Kidney capillary endothelial cell (primary cell): ENCODE measurements at regions not wholly inside any gene's neighbourhood (a gene's known extent, or its start where the extent isn't known, plus 50 kb on each side); places are given as distances from the start of the nearest gene placed in this dataset.

Source experiments
- DNase-seq: peaks from one replicate; pipeline ENCODE4 v3.0.0-alpha.2; 2018; ENCODE audit warnings: low spot score

DNA sequence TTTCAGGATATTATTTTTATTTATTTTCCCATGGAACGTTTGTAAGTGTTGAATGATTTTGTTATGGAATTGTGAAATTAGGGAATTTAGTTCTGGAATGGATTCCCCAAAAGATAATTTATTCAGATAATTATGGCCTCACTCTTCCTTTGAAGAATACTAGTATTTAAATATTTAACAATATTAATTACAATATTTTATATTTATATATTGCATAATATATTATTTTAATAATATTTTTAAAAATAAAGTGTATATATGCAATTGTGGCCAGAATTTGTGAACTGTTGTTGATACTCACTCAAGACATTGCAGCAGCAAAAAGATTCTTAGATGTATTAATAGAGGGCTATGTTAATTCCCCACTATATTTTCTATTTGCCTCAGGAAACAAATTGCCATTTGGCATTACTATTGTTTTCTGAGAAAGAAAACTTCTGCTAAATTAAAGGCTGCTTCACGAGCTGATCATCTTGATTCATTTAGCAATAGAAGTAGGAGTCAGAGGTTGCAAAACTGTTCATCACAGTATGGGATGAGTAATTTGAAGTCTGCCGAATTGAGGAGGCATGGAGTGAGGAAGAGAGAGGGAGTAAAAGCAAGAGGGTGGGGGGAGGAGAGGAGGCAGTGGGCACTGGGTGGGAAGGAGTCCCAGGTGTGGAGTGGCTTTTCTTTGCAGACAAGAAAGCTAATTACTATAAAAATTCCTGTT is 729.2 kb downstream of the DHX35 start:
- DNase-seq: no peak

DNA sequence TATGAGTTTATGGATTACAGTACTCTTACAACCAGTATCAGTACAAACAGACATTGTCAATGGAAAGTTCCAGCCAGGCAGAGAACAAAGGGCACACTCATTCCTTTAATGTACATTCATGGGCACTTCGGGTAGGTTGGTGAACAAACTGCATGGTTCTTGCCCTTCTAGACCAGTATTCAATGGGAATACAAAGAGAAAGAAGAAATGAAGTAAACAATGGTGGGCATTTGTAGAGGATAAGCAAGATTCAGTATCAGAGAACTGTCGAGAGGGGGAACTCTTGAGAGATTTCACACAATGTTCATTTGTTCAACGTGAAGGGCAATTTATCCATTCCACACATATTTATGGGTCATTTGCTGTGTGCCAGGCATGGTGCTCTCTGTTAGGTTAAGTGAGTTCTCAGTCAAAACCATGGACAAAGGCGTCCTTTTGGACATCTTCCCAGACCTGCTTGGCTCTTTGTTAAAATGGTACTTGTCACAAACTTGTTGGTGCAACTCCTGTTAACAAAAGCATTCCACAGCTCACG is 714.8 kb downstream of the DHX35 start:
- no peak for DNase-seq

DNA sequence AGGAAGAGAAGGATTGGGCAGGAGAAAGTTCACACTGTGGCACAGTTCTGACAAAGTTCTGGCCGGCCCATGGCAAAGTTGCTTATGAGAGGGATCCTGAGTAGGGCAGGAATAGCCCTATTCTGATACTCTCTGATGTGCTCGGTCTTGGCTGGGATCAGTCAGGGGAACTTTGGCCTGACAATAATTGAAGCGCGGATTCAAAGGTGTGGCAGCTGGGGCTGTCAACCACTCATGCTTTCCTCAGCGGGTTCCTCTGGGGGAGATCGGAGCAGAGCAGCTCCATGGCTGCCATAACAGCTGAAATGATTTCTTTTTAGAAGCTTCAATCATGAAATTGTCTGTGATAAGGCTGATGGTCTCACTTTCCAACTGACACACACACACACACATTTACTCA is 714.1 kb downstream of the DHX35 start:
- no peak for DNase-seq

DNA sequence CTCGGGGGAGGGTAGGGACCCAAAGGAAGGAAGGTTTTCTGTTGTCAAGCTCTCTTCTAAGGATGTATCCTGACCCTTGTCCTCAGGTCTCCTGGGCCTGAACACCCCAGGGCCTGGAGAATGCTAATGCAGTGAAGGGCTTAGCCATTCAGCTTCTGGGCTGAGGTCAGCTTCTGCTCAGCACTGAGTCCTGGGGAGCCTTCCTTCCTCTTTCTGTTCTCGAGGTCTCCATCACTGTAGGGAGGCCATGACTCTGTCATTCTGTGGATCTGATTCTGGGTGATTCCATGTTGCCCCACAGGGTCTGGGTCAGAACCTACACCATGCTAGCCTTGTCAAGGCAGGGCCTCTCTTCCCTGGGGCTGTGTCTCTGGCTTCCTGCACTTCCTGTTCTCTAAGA is 712.7 kb downstream of the DHX35 start:
- no peak for DNase-seq

DNA sequence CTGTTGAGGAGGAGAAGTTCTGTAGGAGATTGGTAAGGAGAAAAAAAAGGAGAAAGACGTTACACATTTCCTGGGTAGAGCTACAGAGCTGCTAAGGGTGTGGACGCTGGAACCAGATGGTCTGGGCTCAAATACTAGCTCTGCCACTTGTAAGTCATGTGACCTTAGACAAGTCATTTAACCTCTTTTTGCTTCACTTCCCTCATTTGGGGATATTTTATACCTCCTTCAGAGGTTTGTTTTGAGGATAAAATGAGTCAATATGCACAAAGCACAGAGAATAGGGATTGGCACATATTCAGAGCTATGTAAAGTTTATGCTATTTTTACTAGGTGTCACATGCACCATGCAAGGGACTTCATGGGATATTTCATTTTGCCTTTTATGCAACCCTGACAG is 708.8 kb downstream of the DHX35 start:
- no peak for DNase-seq

DNA sequence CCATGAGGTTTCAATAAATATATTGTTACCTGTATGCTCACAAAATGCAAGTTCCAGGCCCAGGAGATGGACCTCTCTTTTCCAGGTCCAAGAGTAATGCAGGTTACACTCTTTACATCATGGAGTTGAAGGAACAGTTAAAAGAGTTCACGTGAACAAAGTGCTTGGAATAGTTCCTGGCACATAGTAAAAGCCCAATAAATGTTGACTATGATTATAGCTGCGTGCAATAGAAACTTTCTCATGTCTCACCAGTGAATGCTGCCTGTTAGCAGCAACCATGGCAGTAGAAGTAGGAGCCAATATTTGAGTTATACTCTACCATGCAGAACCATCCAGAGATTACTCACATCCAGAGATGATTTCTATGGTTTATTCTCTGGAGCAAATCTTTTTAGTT is 707.5 kb downstream of the DHX35 start:
- no peak for DNase-seq

DNA sequence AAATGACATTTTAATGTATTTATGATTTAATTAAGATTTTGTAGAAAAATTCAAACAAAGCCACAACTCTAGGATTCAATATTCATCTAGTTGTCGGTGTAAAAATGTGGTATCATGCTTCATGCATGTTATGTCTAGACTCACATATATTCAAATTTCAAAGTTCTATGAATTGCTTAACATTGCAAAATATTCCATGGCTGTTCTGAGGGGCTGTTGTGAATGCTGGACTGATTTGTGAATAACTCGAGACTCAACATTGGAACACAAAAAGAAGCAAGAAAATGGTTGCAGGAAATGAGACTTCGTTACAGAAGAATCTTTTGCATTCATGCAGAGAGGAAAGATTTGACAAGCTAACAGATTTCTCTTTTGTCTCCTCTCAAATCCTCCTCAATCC is 705.9 kb downstream of the DHX35 start:
- DNase-seq: no peak

DNA sequence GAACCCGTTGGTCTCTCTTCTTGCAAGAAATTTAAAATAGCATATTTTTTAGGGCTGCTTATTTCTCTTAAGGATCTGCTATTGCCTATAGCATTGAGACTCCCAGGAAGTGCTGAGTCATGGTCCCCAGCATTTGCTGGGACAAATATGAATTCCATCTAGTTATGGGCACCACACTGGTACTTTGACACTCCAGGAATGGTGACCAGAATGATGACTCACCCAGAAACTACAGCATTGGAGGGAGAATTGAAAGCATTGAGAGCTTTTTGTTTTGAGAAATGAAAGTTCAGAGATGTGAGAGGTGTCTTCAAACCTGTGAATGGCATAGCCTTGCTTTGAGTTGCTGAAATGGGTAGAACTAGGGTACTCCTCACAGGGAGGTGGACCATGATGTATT is 699.7 kb downstream of the DHX35 start:
- peak; percentile 20 for DNase-seq

DNA sequence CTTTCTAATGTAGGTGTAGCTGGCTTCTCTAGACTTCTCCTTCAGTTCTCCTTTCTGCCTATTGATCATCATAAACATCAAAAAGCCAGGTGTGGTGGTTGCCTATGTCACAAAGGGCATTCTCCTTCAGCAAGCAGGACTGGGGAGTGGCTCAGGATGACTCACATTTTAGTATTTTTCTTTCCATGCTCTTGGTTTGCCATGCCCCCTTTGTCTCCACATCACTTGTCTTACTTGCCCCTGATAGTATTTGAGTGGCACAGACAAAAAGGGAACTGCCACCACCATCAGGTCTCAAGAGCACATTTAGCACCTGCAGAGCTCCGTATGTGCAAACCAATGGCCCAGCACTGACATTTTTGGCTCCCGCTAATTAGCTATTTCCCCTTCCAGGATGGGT is 698.8 kb downstream of the DHX35 start:
- peak; percentile 26 for DNase-seq

DNA sequence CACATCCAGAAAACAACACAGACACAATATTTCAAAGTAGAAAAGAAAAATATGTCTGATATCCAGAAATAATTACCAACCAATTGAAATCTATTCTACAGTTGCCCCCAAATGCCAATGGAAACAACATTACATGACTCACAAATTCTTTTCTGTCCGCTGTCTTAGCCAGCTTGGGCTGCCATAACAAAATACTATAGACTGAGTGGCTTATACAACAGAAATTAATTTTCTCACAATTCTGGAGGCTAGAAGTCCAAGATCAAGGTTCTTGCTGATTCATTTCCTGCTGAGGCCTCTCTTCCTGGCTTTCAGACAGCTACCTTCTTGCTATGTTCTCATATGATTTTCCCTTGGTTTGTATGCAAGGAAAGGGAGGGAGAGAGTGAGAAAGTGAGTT is 698.1 kb downstream of the DHX35 start:
- peak; percentile 81 for DNase-seq

DNA sequence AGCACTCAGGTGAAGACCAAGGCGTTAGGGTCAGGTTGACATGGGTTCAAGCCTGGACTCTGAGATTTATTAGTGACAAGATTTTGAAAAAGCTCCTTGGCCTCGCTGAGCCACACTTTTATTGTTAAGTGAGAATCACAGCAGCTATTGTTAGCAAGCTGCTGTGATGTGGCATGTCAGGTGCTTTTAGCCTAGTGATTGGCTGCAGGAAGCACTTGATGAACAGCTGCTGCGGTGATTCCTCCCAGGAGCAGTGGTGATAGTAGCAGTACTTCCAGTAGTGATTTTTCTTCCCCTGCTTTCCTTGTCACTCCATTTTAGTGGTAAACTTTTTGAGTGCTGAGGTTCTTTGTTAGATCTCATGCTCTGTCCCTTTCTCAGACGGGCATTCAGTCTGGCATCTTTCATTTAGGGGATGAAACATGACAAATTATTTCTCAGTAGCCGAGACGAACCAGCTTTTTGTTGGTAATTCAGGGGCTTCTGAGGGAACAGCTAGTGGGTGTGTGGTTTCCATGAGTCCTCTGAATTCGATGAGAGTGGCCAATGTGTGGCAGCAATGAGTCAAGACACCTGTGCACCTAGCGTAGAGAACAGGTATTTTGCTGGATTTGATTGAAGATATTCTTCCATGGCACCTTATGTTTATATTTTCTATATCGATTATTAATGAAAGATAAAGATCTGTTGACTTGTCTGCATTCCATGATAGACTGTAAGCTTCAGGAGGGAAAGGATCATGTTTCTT is 696.7 kb downstream of the DHX35 start:
- DNase-seq: no peak

DNA sequence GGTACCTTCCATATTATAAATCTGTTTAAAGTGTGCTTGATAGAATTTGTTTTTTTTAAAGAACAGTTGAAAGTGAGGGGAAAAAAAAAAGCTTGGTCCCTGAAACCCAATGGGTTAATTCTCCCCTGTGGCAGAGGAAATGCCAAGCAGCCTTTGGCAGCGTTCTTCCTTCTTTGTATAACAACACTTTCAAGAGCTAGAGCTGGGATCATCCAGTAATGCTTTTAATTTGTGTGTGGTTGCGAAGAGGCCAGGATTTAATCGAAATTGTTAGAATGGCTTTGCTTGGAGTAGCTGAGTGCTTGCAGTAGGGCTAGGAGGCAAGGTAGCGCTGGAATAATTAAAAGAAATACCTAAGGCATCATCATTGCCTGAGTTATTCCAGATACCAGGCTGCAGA is 692.0 kb downstream of the DHX35 start:
- DNase-seq: no peak

DNA sequence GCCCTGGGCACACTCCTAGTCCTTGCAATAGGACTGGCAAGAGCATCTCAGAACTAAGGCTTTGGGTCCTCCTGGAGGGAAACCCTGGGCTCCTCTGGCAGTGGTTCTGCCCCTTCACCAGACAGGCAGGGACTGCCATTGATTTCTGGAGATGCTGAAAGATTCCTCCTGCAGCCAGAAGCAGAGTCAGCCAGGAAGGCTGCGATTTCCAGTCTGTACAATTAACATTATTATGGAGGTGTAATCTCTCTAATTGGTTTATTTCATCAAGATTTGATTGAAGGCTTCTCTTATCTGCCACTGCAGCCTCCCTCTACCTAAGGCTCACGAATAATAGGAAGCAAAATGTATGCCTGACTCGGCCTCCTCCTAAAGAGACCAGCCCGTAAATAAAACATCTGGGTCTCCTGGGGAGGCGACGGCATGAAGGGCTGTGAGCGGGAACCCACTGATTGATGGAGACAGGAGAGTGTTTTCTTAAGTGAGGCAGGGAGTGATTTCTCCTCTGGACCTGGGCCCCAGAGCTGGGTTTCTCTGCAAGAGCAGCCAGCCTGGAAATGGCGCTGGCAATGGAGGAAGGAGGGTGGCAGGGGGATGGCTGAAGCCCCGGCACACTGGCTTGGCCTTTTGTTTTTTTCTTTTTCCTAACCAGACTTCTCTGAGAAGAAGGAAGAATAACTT is 689.6 kb downstream of the DHX35 start:
- DNase-seq: no peak

DNA sequence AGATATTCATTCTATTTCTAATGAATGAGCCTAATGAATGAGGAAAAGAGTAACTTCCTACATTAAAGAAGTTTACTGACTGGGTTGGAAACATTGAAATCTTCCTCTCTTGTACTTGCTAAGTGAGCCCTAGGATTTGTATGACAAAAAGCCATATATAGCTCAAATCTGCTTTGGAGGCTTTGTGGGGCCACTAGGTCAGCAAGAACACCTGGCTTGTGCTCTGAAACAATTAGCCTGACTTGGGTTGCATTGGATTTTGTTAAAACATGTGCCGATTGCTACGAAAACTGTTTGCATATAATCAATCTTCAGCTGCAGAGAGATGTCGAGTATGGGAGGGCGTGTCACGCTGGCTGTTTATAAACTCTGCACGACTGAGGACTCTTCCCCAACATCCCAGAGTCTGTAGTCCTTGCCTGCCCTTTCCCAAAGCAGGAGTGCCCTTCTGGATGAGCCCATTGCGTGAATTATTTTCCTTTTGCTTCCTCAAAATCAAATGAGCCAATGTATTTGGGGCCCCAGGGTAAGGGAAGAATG is 684.8 kb downstream of the DHX35 start:
- DNase-seq: no peak

DNA sequence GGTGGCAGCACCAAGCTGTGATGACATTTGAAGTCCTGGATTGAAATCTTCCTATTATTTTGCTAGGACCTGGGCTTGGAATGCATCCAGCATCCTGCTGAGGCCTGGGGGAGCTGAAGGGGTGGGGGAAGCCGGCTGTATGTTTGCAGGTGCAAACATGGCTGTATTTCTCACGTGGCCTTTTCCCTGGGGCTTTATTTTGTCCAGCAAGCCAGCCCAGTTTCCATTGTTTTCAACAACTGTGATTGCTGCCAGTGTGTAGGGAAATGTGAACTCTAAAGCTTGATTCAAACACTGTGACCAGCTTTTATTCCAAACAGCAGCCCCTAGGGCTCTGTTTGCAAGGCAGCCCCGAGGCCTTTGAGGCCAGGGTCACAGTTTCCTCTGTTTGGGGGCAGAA is 683.0 kb downstream of the DHX35 start:
- no peak for DNase-seq

DNA sequence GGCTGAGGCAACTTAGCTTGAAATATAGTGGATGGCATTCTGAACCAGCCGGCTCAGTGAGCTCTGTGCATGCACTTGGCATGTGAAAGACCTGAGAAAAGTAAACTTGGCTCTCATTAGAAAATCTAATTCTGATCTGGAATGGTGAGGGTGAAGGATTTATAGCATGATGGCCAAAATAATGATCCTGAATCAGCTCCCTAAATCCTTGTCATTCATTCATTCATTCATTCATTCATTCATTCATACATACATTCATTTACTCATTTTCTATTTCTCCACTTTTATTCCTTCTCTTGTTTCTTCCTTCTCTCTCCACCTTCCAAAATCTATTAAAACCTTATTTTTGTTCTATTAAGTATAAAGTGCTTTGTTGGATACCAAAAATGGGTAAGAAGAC is 681.1 kb downstream of the DHX35 start:
- no peak for DNase-seq

DNA sequence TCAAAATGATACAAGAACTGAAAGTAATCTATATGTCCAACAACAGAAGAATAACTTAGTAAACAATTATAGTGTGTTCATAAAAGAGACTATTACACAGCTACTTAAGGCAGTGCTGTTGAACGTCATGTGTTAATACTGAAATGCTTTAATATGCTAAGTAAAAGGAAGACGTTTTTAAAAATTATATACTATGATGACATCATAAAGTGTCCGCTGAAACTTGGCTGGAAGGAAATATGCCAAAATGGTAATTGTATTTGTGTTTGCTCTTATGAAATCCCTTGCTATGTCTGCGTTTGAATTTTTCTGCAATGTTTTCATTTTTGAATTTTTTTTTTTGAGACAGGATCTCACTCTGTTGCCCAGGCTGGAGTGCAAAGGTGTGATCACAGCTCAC is 679.3 kb downstream of the DHX35 start:
- DNase-seq: no peak

DNA sequence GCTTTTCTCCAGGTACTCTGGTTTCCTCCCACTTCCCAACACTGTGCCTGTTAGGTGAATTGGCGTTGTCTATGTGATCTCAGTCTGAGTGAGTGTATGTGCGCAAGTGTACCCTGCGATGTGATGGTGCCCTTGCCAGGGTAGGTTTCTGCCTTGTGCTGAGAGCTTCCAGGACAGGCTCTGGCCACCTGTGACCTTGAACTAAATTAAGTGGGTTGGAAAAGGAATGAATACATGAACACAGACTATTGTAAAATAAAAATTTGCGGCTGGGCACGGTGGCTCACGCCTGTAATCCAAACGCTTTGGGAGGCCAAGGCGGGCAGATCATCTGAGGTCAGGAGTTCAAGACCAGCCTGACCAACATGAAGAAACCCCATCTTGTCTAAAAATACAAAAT is 678.0 kb downstream of the DHX35 start:
- DNase-seq: no peak

DNA sequence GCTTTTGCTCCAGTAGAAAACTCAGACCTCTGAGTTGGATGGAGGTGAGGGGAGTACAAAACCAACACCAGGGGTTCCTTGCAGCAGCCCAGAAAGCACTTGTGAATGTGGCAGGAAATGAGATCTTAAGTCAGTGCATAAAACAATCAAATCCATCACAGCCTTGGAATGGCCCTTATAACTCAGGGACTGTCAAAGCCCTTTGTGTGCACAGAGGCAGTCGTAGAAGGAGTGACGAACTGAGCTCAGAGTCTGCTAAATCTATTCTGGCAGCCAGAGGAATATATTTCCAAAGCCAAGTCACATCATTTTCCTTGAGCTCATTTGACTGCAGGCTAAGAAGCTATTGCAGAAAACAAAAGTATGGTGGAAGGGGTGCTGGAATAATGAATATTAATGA is 676.6 kb downstream of the DHX35 start:
- DNase-seq: peak; percentile 13

DNA sequence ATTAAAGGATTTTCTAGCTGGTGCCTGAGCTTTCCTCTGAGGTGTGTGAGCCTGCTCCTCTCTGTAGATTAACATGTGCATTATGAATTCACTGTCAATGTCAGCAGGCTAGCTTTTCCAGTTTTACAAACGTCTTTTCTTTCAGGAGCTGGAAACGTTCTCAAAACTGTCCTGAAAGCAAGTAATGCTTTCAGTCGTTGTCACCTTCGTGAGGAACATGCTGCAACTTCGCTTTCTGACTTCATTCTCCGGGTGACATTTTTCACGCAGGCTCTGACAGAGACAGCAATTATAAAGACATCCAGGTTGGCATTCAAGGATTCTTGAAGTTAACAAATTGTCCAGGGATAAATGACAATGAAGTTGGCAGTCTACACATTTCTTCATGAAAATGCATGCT is 671.5 kb downstream of the DHX35 start:
- DNase-seq: no peak

DNA sequence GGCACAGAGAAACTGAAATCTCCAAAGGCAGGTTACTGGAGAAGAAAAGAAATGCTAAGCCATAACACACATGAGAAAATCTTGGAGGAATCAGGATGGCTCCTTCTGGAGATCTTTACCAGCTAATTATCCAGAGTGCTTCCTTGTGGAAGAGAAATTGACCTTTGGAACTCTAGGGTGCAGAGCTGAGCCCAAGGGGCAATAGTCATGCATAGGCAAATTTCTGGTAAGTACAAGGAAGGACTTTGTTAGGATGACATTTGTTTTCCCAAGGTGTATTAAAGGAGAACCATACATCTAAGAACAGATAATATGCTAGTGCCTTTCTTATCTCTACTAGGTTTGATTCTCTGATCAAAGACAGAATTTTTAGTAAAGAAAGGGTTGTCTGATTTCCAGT is 670.6 kb downstream of the DHX35 start:
- no peak for DNase-seq

DNA sequence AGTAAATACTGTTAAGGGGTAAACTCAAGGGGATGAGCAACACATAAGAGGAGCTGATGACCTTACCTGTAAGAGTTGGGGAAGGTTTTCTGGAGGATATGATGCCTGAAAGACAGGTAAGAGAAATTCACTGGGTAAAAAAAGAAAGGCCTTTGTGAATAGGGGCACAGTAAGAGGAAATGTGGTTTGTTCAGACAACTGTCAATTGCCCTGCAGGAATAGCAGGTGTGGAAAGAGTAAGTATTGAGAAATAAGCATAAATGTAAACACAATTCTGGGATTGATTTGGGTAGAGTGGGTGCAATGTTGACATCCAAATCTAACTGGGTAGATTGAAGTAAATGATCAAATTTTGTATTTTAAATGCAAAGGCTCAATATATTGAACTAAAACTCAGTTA is 670.0 kb downstream of the DHX35 start:
- DNase-seq: no peak

DNA sequence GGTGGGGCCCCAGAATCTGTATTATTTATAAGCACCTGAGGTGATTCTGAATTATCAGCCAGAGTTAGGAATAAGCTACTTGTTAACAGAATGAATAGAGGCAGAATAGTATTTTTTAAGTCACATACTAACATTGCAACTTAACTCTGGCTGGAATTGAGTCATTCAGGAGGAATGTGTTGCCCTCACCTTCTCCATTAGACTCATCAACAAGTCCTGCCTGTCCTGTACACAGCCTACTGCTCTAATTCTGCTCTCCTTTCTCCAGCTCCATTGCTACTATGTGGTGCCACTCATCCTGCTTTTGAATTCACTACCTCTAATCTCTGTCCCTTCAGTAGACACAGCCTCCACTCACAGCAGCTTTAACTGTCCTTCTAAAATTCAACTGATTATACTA is 669.4 kb downstream of the DHX35 start:
- peak; percentile 5 for DNase-seq
